Forelimb muscle (tissue), 1 donor: ENCODE measurements at regions not wholly inside any gene's neighbourhood (a gene's known extent, or its start where the extent isn't known, plus 50 kb on each side); places are given as distances from the start of the nearest gene placed in this dataset.

Experiments
- DNase-seq: peaks from one replicate; pipeline ENCODE4 v3.0.0-alpha.2; 2013; ENCODE audit warnings: low read depth

- DNase-seq: no peak
These were observed 176.8 kb upstream of the SAMSN1 start for GRCh38 chr21:14722841-14723483.

DNA sequence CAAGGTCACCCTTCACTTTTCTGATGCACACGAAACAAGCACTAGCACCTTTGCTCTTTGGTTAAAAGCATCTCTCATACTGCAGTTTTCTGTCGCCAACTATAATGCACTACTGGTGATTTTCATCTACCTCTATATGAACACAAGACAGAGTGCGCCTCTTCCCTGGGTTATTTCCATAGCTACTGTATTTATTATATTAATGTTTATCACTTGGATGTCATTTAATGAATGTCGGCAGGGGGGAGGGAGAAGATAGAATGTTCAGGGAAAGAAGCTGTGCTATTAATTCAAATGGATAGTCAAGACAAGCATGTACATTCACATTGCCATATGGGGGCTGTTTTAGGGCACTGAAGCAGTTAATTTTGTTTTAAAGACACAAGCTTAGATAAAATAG is 174.1 kb upstream of the SAMSN1 start:
- no peak for DNase-seq

DNA sequence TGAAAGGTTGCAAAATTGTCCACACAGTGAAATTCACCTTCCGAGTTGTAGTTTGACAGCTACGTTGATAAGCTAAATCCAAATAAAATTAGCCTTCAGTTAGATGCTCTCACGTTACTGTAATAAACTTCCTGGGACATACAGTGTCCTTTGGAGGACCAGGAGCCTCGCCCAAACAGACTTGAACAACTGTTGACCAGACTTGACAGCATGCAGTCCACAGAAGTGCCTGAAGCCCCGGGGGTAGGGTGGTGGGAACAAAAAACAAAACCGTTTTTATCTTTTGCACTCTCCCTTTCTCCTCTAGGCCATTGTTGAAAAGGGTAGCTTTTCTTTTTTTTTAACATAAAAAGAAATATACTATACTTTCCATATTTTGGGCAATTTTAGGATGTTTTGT is 172.8 kb upstream of the SAMSN1 start:
- DNase-seq: no peak

DNA sequence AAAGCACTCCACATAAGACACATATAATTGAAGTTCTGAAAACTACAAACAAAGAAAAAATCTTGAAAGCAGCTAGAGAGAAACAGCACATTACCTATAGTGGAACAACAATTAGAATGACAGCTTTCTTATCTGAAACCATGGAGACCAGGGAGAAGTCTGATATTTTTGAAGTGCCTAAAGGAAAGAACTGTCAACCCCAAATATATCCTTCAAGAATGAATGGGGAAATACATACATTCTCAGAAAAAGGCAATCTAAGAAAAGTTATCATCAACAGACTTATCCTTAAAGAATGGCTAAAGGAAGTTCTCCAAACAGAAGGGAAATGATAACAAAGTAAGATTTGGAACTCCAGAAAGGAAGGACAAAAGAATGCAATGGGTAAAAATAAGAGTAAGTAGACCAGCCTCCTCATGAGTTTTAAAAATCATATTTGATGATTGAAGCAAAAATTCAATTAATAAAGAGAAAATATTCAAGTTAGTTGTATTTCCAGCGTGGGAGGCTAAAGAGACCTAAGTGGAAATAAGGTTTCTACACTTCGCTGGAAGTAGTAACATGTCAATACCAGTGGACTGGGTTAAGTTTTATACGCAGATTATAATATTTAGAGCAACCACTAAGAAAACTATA is 170.8 kb upstream of the SAMSN1 start:
- no peak for DNase-seq

DNA sequence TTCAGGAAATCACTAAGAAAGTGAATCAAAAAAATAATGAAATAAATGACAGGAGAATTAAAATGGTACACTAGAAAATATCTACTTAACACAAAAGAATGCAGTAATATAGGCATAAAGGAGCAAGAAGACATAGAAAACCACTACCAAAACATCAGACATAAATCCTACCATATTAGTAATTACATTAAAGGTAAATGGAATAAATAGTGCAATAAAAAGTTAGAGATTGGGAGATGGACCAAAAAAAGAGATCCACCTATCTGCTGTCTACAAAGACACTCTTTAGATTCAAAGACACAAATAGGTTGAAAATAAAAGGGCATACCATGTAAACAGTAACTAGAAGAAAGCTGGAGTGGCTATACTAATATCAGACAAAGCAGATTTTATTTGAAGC is 167.0 kb upstream of the SAMSN1 start:
- DNase-seq: no peak

GRCh38 chr21:14712121-14712715 is 166.1 kb upstream of the SAMSN1 start:
- no peak for DNase-seq

GRCh38 chr21:14711287-14711686 is 165.2 kb upstream of the SAMSN1 start:
- DNase-seq: no peak

GRCh38 chr21:14707511-14708020 is 161.5 kb upstream of the SAMSN1 start:
- DNase-seq: no peak

GRCh38 chr21:14706712-14707510 is 160.8 kb upstream of the SAMSN1 start:
- no peak for DNase-seq

GRCh38 chr21:14699433-14700407 is 153.6 kb upstream of the SAMSN1 start:
- no peak for DNase-seq

DNA sequence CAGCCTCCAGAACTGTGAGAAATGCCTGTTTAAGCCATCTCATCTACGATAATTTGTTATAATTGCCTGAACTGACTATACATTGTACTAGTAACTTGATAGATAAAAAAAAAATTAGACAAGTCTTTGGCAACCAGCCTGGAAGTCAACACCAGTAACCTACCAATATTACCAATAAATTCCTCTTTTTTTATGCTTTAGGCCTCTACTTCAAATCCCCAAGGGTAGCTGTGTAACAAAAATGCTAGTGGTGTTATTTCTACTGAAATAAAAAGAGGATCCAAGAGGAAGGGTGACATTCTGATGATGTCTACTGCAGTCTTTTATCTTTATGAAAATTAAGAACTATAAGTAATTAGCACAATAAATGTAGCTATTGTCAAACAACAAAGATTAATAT is 151.7 kb upstream of the SAMSN1 start:
- DNase-seq: no peak

GRCh38 chr21:14694817-14695216 is 148.7 kb upstream of the SAMSN1 start:
- no peak for DNase-seq

DNA sequence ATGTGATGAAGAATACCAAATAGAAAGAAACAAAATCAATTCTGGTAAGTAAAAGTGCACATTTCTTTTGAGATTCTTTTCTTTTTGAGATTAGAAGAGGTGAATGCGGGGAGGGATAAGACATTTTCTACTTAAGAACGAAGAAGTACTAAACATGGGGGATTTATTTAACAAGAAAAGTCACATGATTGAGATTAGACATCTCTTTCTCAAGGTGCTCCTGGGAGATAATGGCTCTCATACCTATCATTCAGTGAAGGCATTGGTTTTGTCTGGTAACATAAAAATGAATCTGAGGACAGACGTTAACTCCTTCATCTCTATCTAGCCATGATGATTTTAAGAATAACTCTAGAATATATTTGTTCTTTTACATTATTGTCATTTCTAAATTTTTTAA is 147.9 kb upstream of the SAMSN1 start:
- DNase-seq: no peak

GRCh38 chr21:14691914-14692313 is 145.8 kb upstream of the SAMSN1 start:
- no peak for DNase-seq

GRCh38 chr21:14690886-14691285 is 144.8 kb upstream of the SAMSN1 start:
- DNase-seq: no peak

GRCh38 chr21:14688936-14689335 is 142.8 kb upstream of the SAMSN1 start:
- no peak for DNase-seq

GRCh38 chr21:14688412-14688811 is 142.3 kb upstream of the SAMSN1 start:
- DNase-seq: no peak

- no peak for DNase-seq
These were observed 141.1 kb upstream of the SAMSN1 start for GRCh38 chr21:14687268-14687625.

DNA sequence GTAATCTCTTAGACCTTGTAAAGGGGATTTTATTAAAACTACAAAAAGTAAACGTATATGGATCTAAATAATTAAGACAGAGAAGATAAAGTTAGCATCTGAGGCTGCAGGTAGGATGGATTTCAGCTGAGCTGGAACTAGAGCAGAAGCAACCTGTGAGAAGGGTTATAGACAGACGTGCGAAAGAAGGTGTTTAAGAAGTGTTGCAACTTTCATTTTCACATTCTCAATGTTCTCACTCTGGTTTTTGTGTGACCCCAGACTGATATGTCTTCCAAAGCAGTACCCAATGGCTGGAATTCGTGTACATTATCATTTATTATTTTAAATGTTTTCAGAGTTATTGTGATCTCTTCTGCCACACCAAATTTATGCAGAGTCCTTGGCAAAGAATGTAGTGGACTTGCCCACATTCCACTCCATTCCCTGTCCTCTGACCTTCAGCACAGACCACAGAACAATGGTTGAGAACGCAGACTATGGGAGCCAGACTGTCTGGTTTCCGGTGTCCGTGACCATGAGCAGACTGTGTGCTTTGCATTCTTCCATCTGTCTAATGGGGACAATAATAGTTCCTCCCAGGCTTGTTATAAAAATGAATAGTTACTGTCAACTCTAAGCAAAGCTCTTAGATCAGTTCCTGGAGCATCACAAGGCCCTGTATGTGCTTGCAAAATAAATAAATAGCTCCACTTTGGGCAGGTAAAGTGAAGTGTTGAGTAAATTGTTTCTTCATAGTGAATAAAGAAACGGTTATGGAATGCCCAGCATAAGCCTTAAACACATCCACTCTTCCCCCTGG is 140.6 kb upstream of the SAMSN1 start:
- DNase-seq: no peak

- DNase-seq: no peak
These were observed 139.5 kb upstream of the SAMSN1 start for GRCh38 chr21:14685568-14685967.
